Left kidney (tissue), 1 donor: ENCODE measurements at regions not wholly inside any gene's neighbourhood (a gene's known extent, or its start where the extent isn't known, plus 50 kb on each side); places are given as distances from the start of the nearest gene placed in this dataset.
"Not testable (repeated sequence)": the region's sequence is repeated elsewhere in the genome, so short reads cannot be mapped to it uniquely, and the experiment has no call there.

Source experiments
- DNase-seq: peaks from one replicate; pipeline ENCODE4 v3.0.0-alpha.2; 2013

DNA sequence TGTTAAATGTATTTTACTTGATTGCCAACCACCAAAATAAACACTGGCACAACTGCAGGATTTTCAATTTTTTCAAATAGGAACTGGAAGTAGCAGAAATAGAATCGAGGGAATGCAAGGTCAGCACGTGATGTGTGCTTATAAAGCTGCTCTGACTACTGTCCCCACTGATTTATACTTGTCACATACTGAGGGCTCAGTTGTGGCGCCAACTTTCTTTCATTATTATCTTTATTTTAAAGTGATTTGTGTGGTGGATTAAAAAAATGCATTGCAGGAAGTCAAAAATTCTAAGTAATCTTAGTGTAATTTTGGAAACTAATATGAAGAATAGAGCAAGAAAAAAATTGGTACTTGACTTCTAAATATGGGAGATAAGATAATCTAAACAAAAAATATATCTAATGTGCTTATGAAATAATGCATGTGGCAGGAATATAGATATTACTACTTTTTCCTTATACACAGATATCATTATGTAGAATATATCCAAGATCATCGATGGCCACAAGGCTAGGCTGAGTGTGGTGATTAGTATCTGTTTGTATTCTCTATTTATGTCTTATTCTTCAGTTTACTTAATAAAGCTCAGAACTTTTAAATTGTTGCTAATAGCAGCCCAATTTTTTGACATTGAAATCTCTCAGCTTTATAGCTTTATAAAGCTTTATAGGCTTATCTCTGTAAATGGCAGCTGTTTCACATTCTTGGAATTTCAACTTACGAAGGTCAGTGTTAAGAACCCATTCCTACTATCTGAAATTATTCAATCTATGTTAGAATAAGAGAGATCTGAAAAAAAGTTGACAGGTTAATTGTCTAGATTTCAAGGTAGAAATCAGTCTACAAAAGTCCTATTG, 404.5 kb upstream of the ADAMTS5 start:
- peak; percentile 24 for DNase-seq

DNA sequence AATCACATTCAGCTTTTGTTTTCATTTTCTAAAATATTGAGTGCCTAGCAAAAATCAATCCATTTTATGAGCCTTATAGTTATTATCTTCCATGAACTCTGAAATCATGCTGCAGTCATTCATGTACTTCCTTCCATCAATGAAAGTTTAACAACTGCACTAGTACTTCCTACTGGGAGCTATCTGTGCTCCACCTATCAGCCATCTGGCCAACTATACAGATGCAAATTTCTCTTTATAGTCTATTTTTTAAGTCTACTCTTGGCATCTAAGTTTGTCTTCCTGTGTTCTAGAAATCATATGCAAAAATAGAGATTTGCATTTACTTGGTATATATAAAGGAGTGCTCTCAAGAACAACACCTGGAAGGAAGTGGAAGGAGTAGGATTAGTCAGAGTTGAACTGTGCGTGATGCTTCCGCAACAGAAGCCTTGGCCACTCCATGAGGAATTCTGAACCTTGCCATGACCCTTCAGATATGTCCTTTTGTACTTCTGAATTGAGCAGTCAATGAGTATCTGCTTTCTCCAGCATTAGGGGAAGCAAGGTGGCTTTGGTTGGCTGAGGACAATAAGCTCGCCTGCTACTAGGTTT, 403.2 kb upstream of the ADAMTS5 start:
- DNase-seq = no peak

- no peak for DNase-seq
Measured at GRCh38 chr21:27369234-27369633, 402.3 kb upstream of the ADAMTS5 start.

DNA sequence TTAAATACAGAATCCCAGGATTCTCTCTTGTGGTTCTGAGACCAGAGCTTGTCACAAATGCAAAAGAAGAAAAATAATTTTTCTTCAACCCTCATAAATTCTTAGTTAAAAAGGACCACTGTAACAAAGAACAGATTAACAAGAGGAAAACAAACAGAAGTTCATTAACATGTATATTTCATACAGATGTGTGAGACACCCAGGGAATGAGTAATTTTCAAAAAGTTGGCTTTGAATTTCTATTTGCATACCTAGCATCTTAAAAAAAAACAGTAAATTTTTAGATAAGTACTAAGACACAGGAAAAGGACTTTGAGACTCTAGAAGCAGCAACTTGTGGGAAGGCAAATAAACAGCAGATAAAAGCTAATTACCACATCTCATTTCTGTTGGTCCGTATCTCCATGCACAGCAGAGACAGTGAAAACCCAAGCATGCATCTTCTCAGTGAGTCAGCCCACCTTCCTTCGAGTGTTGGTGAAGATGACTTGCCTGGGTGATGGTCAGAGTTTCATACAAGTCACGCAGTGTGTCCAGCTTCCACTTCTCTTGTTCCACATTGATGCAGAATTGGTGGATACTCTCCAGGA, 399.9 kb upstream of the ADAMTS5 start:
- DNase-seq = no peak

DNA sequence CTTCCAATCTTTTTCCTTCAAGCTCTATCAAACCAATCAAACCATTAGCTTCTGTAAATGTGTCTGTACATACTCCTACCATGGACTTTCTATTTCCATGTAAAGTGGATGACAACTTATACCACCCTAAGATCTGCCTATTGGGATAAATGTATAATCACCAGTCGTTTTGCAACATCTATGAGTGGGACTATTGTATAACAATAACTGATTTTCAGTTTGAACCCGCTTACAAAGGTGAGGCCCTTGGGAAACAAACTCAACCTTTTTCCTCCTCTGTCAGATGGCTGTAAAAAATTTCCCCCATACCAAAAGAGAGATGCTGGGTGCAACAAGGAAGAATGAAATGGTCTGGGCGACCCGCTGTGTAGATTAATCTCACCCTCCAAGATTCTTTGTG, 399.1 kb upstream of the ADAMTS5 start:
- no peak for DNase-seq

- no peak for DNase-seq
Measured at GRCh38 chr21:27365394-27365793, 398.5 kb upstream of the ADAMTS5 start.

DNA sequence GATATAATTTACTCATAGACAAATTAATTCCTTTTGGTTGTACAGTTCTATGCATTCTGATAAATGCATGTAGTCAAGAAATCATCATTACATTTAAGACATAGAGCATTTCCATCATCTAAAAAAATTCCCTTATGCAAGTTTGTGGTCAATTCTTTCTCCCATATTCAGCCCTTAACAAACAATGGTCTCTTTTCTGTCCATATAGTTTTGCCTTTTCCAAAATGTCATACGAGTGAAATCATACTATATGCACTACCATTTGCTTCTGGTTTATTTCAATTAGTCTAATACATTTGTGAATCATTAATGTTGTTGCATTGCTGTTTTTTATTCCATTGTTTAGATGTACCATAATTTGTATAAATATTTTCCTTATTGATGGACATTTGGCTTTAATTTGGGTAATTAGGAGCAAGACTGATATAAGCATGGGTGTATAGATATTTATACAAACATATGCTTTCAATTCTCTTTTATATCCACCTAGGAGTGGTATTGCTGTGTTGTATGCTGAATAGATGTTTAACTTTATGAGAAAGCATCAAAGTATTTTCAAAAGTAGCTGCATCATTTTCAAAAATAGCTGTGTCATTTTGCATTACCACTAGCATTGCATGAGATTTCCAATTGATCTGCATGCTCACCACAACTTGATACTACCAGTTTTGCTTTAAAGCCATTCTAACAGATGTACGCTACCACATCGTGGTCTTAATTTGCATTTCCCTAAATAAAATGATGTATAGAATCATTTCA, 397.0 kb upstream of the ADAMTS5 start:
- no peak for DNase-seq

- DNase-seq = no peak
Measured at GRCh38 chr21:27362249-27362648, 395.4 kb upstream of the ADAMTS5 start.

DNA sequence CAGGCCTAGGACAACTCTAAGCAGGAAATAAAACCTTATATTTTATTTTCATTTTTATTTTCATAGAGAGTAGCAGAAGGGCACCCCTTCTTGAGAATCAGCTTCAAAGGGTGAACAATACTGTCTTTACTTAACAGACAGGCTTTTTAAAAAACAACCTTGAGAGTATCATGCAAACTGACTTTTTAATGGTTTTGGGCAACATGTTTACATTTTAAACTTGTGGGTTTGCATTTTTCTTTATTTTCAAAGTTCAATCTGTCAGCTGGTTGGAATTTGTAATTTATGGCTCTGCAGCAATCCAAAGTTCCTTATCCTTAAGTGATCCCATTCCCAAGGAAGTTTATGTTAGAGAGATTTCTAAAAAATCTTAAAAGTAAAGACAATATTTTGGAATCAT, 392.3 kb upstream of the ADAMTS5 start:
- no peak for DNase-seq

- DNase-seq = no peak
Measured at GRCh38 chr21:27352885-27353284, 386.0 kb upstream of the ADAMTS5 start.

- no peak for DNase-seq
Measured at GRCh38 chr21:27346041-27346448, 379.2 kb upstream of the ADAMTS5 start.

DNA sequence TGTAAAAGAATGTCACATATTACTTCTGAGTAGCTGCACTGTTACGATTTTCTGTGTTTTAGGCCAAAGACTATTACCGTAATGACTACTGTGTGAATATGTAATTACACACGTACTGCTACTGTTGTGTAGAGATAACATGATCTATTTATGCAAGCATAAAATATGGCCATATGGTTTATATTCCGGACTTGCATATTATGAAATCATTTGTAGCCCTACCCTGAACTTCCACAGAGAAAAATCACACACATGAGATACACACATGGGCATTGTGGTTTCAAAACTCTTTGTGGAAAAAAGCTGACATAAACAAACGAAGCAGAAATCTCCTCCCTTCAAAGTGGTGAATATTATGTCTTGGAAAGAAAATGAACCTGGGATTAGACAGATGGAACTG, 373.0 kb upstream of the ADAMTS5 start:
- DNase-seq = no peak

- DNase-seq = not testable (repeated sequence)
Measured at GRCh38 chr21:27338007-27338406, 371.1 kb upstream of the ADAMTS5 start.

GRCh38 chr21:27333096-27333495, 366.2 kb upstream of the ADAMTS5 start:
- no peak for DNase-seq

- DNase-seq = peak; percentile 58
Measured at GRCh38 chr21:27329255-27329851, 362.5 kb upstream of the ADAMTS5 start.

DNA sequence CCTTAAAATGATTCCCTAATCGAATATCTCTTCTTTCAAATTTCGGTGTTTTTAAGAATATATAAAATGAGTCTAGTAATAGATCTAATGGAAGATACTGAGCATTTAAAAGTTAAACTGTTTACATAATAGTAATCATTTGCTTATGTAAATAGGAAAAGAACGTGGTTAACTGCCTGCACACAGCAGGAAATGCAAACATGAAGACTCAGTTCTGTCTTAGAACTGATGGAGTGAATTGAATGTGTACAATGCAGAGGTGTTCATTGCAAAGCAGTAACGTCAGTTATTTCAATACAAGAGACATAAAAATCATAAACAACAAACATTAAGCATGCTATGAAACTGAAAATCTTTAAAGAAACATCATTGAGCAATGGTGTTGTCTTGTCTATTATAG, 359.4 kb upstream of the ADAMTS5 start:
- DNase-seq = no peak

- DNase-seq = no peak
Measured at GRCh38 chr21:27323331-27323730, 356.4 kb upstream of the ADAMTS5 start.

- DNase-seq = no peak
Measured at GRCh38 chr21:27321791-27322190, 354.9 kb upstream of the ADAMTS5 start.

DNA sequence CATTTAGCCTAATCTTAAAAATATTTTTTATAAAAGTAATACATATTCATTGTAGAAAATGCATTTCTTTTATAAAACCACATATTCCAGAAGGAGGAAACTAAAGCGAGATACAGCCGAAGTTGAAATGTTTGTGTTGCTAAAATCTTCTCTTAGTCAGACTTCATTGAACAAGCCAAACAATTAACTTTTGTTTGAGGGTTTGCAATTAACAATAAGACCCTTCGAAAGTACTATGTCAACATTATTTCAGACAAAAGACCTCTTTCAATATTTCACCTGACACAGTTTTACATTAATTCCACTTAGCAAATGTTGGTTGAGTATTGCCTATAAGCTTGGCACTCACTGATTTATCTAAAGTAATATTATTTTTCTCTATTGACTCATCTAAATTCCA, 354.0 kb upstream of the ADAMTS5 start:
- DNase-seq = no peak

DNA sequence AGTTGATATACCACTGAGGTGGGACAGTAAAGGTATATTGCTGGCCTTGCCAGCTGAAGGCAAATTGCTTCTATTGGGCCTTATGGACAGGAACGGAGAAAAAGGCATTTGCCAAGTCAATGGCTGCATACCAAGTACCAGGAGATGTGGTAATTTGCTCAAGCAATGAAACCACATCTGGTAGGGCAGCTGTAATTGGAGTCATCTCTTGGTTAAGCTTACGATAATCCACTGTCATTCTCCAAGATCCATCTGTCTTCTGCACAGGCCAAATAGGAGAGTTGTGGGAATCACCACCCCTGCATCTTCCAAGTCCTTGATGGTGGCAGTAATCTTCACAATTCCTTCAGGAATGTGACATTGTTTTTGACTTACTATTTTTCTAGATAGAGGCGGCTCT, 350.7 kb upstream of the ADAMTS5 start:
- not testable (repeated sequence) for DNase-seq

- no peak for DNase-seq
Measured at GRCh38 chr21:27315373-27315772, 348.5 kb upstream of the ADAMTS5 start.

DNA sequence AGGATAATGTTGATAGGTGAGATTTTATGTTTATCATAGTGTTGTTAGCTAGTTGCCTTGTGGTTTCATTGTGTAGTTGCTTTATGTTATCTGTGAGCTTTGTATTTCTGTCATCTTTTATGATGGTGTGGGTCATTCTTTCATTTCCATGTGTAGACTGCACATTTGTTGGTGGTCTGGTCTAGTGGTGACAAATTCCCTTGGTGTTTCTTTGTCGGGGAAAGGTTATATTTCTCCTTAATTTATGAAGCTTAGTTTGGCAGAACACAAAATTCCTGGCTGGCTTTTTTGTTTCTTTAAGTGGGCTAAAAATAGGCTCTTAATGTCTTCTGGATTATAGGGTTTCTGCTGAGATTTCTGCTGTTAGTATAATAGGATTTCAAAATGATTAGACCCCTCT, 347.2 kb upstream of the ADAMTS5 start:
- no peak for DNase-seq
